Erythroblast (primary cell): ENCODE measurements at regions not wholly inside any gene's neighbourhood (a gene's known extent, or its start where the extent isn't known, plus 50 kb on each side); places are given as distances from the start of the nearest gene placed in this dataset.

Experiments used
- DNase-seq, 2 experiments: peaks; one replicate each; lab custom pipeline; 2025; lab: John Stamatoyannopoulos, UW
- GATA1 ChIP-seq: IDR thresholded peaks from 2 replicates; pipeline ENCODE4 v1.6.1; 2011; ENCODE audit warnings: low read depth, mild to moderate bottlenecking, control low read depth, low read length, moderate library complexity
- POLR2A ChIP-seq: IDR thresholded peaks from 2 replicates; pipeline ENCODE4 v1.6.1; 2011; ENCODE audit warnings: mild to moderate bottlenecking, low read length

GRCh38 chr15:46344115-46344724, 709.4 kb downstream of the SQOR start:
- no peak for DNase-seq
- TF ChIP-seq GATA1 (no peak), POLR2A (no peak)

GRCh38 chr15:46344915-46345314, 710.1 kb downstream of the SQOR start:
- TF ChIP-seq GATA1 (no peak), POLR2A (no peak)
- no peak for DNase-seq

DNA sequence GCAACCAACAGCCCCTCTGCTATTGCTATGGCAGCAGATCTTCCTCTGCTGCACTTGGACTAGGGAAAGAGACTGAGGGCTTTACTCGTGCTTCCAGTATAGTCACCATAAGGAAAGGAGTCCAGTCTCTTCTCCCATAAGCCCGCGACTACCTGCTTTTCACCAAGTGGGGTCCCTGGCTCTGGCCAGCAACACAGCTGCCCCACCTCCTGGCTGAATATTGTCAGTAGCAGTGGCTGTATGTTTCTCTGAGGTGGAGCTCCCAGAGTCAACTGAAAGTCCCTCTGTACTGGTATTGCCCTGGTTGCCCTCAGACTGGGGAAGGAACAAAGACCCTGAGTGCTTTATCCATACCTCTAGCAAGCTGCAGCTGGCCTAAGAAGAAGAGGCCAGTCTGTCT, 719.6 kb downstream of the SQOR start:
- no peak for DNase-seq
- TF ChIP-seq GATA1 (no peak), POLR2A (no peak)

- no peak for DNase-seq
- no peak for TF ChIP-seq POLR2A
- no peak for TF ChIP-seq GATA1
Measured at GRCh38 chr15:46365572-46365971, 730.7 kb downstream of the SQOR start.

DNA sequence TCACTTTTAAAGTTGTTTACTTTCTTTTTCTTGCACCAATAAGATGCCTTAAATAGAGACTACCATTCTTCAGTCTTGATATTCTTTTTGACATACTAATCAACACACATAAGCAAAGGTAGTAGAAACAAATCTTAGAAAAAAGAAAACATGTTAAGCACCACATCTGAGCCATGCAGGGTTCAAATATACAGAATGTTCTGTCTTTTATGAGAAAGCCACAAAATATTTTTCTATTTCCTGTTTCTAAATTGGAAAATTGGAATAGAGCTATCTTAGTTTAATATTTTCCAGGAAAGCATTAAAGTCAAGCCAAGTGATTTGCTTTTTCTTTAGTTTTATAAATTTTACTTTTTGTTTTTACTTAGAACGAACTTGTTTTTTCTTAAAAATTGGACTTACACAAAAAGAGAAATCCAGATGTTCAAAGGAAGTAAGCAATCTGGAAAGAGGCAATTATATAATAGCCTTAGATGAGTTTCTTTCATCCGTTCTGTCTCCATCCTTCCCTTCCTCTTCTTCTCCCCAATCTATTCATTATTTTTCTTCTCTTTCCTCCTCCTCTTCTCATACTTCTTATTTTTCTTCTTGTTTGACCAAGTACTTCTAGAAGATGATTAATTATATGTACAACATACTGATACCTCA, 731.7 kb downstream of the SQOR start:
- TF ChIP-seq GATA1 (no peak), POLR2A (no peak)
- DNase-seq, result no peak

DNA sequence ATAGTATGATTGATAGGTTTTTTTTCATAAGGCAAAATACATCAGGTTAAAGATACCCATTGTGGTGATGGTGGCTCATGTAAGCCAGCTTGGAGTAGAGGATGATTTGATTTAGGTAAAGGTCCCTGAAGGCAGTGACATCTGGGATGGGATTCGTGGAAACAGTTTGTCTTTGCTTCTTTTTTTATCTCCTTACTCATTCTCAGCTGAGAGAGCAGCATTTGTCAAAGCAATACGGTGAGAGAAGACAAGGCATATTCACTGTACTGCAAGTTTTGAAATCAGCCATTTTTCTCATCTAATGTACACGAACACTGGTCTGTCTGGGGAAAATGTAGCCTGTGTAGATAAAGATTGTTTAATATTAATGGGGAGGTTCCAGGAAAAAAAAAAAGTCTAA, 749.1 kb downstream of the SQOR start:
- DNase-seq, result no peak
- no peak for TF ChIP-seq POLR2A
- no peak for TF ChIP-seq GATA1

- no peak for TF ChIP-seq POLR2A
- TF ChIP-seq GATA1, result no peak
- DNase-seq, result no peak
Measured at GRCh38 chr15:46386356-46386755, 751.5 kb downstream of the SQOR start.

DNA sequence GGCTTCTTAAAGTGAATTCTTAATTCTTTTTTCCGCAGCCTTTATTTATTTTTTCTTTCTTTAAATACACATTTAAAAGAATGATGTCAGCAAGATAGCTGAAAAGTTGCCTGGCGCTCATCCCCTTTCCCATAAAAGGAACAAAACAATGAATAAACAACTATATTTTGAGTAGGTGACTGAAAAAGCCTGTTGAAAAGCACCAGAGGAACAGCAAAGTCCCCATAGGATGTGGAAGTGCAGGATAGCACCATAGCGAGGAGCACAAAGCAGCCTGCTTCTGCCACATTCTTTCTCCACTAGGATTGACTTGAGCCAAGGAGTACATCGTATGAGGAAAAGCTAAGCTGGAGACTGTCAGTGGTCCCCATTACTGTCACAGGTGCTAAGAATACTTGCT, 754.9 kb downstream of the SQOR start:
- TF ChIP-seq POLR2A, result no peak
- no peak for TF ChIP-seq GATA1
- no peak for DNase-seq

DNA sequence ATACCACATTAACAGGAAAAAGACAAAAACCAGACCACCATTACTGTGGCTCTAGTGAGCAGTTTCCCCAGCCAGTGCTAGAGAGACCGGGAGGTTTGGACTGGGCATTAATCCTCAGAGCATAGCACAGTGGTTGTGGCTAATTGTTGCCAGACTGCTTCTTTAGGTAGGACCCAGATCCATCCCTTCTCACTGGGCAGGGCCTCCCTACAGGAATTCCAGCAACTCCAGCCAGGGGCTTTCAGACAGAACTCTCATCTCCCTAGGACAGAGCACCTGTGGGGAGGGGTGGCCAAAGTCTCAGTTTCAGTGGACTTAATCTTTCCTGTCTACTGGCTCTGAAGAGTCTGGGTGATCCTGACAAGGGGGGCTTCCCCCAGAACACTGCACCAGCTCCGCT, 759.6 kb downstream of the SQOR start:
- DNase-seq, result no peak
- TF ChIP-seq POLR2A (no peak), GATA1 (no peak)

- DNase-seq, result no peak
- TF ChIP-seq POLR2A (no peak), GATA1 (no peak)
Measured at GRCh38 chr15:46408312-46408711, 773.5 kb downstream of the SQOR start.

- no peak for TF ChIP-seq POLR2A
- no peak for TF ChIP-seq GATA1
- no peak for DNase-seq
Measured at GRCh38 chr15:46409841-46410301, 775.0 kb downstream of the SQOR start.

- TF ChIP-seq GATA1 (no peak), POLR2A (no peak)
- DNase-seq, result no peak
Measured at GRCh38 chr15:46410705-46411104, 775.9 kb downstream of the SQOR start.

DNA sequence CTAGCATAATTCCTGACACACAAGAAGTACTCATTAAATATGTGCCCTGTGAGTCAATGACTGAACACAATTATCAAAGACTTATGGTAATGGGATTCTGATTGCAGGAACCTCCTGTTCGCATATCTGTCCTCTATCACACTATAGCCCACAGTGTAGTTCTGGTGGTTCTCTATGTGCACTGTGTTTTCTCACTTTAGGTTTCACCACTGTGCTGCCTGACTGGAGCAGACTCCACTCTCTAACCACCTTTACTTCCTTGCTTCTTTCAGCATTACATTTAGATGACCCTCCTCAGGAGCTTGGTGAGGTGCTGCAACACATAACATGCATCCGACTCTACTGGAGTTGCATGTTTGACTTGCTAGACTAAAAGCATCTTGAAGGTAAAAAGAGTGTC, 777.1 kb downstream of the SQOR start:
- no peak for DNase-seq
- TF ChIP-seq GATA1 (no peak), POLR2A (no peak)

DNA sequence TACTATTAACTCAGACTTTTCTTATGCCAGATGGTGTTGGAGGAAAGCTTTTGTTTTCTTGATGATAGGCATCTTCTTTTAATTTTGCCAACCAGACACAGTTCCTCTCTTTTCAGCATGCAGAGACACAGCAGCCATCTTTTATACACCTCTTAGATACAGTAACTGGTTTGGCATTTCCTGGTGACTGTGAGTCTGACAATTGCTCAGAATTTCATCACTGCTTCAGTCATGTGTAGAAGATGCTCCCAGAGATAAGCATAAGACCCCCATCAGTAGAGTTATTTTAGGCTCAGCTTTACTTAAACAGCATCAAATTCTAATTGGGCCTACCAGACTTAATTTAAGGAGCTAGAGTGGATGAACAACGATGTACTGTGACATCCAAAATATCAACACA, 779.0 kb downstream of the SQOR start:
- TF ChIP-seq POLR2A (no peak), GATA1 (no peak)
- DNase-seq, result no peak

- DNase-seq, result no peak
- TF ChIP-seq POLR2A, result no peak
- no peak for TF ChIP-seq GATA1
Measured at GRCh38 chr15:46416544-46416943, 781.7 kb downstream of the SQOR start.
